Adipocyte (in vitro differentiated cells): ENCODE measurements at regions not wholly inside any gene's neighbourhood (a gene's known extent, or its start where the extent isn't known, plus 50 kb on each side); places are given as distances from the start of the nearest gene placed in this dataset.

Source experiments
- DNase-seq: peaks from one replicate; pipeline ENCODE4 v3.0.0-alpha.2; 2015; ENCODE audit warnings: low read depth
- H3K27me3 ChIP-seq: replicated peaks from 2 replicates; pipeline ENCODE4 v1.7.0; 2013; ENCODE audit warnings: mild to moderate bottlenecking, low read length, moderate library complexity; ENCODE audit not compliant: control insufficient read depth, insufficient read depth
- H3K36me3 ChIP-seq: 2 replicates; pipeline ENCODE4 v1.7.0; 2013; ENCODE audit warnings: low read length, mild to moderate bottlenecking, moderate library complexity; ENCODE audit not compliant: control insufficient read depth, insufficient read depth, severe bottlenecking
- H3K4me1 ChIP-seq: 2 replicates; pipeline ENCODE4 v1.7.0; 2013; ENCODE audit warnings: mild to moderate bottlenecking, low read length, moderate library complexity; ENCODE audit not compliant: control insufficient read depth, insufficient read depth
- H3K4me3 ChIP-seq: 2 replicates; pipeline ENCODE4 v1.7.0; 2013; ENCODE audit warnings: mild to moderate bottlenecking, low read length, moderate library complexity
- H3K9ac ChIP-seq: 2 replicates; pipeline ENCODE4 v1.7.0; 2013; ENCODE audit warnings: mild to moderate bottlenecking, low read length, moderate library complexity
- H3K9me3 ChIP-seq: 2 replicates; pipeline ENCODE4 v1.7.0; 2013; ENCODE audit warnings: mild to moderate bottlenecking, low read length, moderate library complexity; ENCODE audit not compliant: control insufficient read depth

DNA sequence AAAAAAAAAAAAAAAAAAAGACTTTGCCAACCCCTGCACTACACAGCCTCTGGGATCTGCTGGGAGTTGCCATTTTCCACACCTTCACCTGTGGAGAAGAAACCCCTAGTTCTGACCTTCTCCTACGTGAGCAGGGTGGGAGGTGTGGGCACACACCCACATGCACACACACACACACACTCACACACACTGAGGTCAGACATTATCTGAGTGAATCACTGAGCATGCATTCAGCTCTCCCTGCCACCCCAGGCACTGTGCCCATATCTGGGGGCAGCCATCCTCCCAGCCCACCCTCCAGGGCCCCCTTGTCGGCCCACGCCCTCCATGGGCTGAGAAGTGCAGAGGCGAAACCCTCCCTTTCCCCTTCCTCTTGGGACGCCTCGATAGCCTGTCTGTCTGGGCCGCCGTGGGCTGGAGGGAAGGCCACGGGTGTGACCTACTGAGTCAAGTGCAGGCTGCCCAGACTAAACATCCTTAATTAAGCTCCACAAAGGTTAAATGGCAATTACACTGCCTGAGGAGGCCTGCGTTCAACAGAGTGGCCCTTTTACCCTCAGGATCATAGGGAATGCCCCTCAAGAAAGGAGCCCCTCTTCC is 143.8 kb downstream of the C16orf95 start:
- Histone ChIP-seq H3K27me3 (peaks cover 20% of the 10 kb centered on the region), H3K4me1 (peaks cover 6% of the 10 kb centered on the region), H3K4me3 (no peak overlapping the region), H3K9ac (no peak overlapping the region), H3K36me3 (no peaks in the 10 kb centered on the region), H3K9me3 (no peaks in the 10 kb centered on the region)
- no peak for DNase-seq

DNA sequence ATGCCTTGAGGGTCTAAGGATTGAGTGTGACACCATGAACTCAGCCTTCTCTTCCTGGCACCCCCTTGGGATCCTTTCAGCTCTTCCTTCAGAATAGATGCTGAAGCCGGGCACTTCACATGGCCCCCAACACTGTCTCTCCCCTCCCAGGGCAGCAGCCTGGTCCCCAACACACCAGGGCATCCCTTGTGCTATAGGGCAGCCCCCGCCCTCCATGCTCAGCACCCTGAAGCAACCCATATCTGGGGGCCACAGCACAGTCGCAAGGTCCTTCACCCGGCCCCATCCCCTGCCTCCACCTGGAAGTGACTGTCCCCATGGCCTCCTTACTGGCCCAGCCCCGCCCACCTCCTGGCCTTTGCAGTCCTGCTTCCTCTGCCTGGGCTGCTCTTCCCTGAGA is 143.1 kb downstream of the C16orf95 start:
- Histone ChIP-seq H3K4me3 (no peak overlapping the region), H3K36me3 (no peaks in the 10 kb centered on the region), H3K9ac (no peak overlapping the region), H3K27me3 (peaks cover 20% of the 10 kb centered on the region), H3K9me3 (no peaks in the 10 kb centered on the region), H3K4me1 (peaks cover 6% of the 10 kb centered on the region)
- DNase-seq = no peak

DNA sequence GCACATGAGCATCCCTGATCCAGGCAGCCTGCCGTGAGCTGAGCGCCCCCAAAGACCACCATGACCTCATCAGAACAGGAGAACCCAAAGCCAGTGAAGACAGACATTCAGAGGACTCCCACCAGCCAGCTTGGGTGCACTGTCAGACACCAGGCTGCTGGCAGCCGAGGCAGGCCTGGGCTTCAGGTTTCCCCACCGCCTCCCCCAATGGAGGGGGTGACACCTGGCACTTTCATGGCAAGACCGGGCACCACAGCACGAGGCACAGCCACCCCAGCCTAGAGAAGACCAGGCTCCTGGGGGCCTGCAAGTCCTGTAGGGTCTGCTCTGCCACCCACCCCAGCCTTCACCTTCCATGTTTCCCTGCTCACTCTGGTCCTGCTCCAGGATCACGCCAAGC is 140.5 kb downstream of the C16orf95 start:
- H3K4me1 ChIP-seq = peaks cover 6% of the 10 kb centered on the region
- no peak overlapping the region for H3K4me3 ChIP-seq
- no peak overlapping the region for H3K9ac ChIP-seq
- H3K36me3 ChIP-seq = no peaks in the 10 kb centered on the region
- no peaks in the 10 kb centered on the region for H3K9me3 ChIP-seq
- DNase-seq = no peak
- H3K27me3 ChIP-seq = peaks cover 13% of the 10 kb centered on the region

DNA sequence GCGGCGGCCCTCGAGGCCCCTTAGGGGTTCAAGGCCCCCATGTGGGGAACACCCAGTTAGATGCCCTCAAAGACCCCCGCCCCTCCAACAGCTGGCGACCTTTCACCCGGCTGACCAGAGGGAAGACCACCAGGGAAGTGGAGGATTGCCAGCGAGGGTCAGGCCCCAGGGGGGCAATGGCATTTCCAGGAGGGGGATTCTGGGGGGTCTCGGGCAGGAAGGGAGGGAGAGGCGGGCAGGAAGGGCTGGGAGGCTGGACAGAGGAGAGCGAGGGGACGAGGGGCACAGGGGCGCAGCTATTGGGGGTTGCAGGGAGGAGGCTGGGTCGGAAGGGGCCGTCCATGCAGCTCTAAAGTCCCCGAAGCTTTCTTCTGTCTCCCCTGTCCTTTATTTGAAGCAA is 139.5 kb downstream of the C16orf95 start:
- Histone ChIP-seq H3K27me3 (peaks cover 13% of the 10 kb centered on the region), H3K4me1 (peaks cover 6% of the 10 kb centered on the region), H3K36me3 (no peaks in the 10 kb centered on the region), H3K9me3 (no peaks in the 10 kb centered on the region), H3K9ac (peak overlapping the region; percentile 11), H3K4me3 (no peak overlapping the region)
- no peak for DNase-seq

DNA sequence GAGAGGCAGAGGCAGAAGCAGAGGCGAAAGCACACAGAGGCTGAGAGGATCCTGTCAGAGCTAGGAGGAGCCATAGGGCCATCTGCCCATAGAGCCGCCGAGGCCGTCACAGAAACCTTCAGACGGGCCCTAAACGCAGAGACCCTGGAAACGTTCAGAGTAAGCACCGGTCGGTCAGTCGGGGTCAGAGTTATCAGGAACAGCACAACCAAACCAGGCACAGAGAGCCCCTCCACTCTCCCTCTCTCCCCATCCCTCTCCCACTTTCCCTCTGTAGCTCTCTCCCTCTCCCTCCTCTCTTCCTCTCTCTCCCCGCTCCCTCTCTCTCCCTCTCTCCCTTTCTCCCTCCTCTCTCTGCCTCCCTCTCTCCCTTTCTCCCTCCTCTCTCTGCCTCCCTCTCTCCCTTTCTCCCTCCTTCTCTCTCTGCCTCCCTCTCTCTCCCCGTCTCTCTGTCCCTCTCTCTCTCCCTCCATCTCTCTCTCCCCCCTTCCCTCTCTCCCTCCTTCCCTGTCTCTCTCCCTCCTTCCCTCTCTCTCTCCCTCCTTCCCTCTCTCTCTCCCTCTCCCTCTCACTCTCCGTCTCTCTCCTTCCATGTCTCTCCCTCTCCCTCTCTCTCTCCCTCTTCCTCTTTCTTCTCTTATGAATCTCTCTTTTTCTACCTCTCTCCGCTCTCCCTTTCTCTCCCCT is 138.9 kb downstream of the C16orf95 start:
- H3K36me3 ChIP-seq = no peaks in the 10 kb centered on the region
- peaks cover 5% of the 10 kb centered on the region for H3K4me1 ChIP-seq

DNA sequence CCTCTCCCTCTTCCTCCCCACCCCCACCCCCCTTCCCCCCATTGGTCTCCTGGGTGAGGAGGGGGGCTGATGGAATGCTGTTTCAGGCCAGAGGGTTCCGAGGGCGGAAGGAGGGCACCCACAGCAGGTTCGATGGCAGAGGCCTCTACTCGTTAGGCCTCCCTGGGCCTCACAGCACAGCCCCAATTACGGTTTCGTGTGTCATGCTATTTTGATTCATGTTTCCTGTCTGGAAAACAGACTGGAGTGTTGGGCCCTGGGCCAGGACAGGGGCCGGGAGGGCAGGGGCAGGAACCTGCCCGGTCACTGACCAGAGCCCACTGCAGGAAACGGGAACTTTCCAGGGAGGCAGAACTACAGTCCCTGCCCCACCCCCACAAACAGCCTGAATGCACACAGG is 138.2 kb downstream of the C16orf95 start:
- H3K4me3 ChIP-seq = no peak overlapping the region
- peak; percentile 62 for DNase-seq
- H3K4me1 ChIP-seq = no peaks in the 10 kb centered on the region
- no peaks in the 10 kb centered on the region for H3K9me3 ChIP-seq
- H3K9ac ChIP-seq = no peak overlapping the region
- peaks cover 13% of the 10 kb centered on the region for H3K27me3 ChIP-seq
- no peaks in the 10 kb centered on the region for H3K36me3 ChIP-seq

More for the DNA sequence above, 138.9 kb downstream of the C16orf95 start:
- peak overlapping the region; percentile 41 for H3K4me3 ChIP-seq
- H3K27me3 ChIP-seq = peaks cover 13% of the 10 kb centered on the region
- DNase-seq = no peak
- peak overlapping the region; percentile 11 for H3K9ac ChIP-seq
- H3K9me3 ChIP-seq = no peaks in the 10 kb centered on the region

DNA sequence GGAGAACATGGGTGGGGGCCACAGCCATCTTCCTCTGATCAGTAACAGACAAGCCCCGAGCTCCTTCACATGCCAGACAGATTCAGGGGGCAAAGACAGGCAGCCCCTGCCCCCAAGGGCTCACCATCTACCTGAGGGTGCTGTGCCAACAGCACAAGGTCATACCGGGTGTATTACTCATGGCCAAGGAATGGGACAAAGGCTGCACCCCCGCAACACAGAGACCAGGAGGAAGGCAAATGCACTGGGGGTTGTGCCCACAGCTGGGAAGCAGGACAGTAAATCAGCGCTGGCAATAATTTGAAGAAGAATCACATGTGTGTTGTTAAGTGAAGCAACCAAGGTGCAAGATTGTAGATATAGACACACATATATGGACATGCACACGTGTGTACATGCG is 137.1 kb downstream of the C16orf95 start:
- no peaks in the 10 kb centered on the region for H3K36me3 ChIP-seq
- no peaks in the 10 kb centered on the region for H3K9me3 ChIP-seq
- H3K4me3 ChIP-seq = no peak overlapping the region
- H3K9ac ChIP-seq = no peak overlapping the region
- peaks cover 13% of the 10 kb centered on the region for H3K27me3 ChIP-seq
- H3K4me1 ChIP-seq = no peaks in the 10 kb centered on the region
- DNase-seq = no peak

DNA sequence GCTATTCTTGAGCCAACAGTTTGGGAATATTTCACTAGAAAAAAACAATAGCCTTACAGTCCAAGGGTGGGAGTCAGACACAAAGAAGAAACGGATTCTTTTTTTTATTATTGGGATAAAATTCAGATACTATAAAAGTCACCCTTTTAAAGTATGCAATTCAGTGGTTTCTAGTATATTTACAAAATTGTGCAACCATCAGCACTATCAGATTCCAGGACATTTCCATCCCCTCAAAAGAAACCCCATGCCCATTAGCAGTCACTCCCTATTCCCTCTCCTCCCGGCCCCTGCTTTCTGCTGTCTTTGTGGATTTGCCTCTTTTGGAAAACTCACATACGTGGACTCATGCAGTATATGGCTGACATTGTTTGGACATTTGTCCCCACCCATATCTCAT is 134.4 kb downstream of the C16orf95 start:
- no peak overlapping the region for H3K4me3 ChIP-seq
- no peaks in the 10 kb centered on the region for H3K9me3 ChIP-seq
- H3K9ac ChIP-seq = no peak overlapping the region
- H3K27me3 ChIP-seq = no peaks in the 10 kb centered on the region
- H3K4me1 ChIP-seq = no peaks in the 10 kb centered on the region
- H3K36me3 ChIP-seq = no peaks in the 10 kb centered on the region
- peak; percentile 62 for DNase-seq

DNA sequence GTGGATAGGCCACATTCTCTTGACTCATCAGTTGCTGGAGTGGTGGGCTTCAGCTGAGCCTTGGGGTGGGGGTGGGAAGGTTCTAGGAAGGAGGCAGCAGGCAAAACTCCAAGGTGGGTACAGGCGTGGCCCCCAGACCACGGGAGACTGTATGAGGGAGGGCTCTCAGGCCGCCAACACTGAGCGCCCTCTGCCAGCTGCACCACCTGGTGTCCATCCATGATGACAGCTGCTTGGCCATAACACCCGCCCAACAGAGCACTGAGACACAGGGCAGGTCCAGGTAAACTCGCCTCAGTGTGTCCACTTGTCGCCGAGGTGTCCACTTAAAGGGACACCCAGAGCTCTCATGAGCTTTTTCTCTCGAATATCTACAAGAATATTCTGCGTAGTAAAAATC is 133.5 kb downstream of the C16orf95 start:
- Histone ChIP-seq H3K9ac (no peak overlapping the region), H3K9me3 (no peaks in the 10 kb centered on the region), H3K4me1 (no peaks in the 10 kb centered on the region), H3K36me3 (no peaks in the 10 kb centered on the region), H3K27me3 (no peaks in the 10 kb centered on the region), H3K4me3 (no peak overlapping the region)
- DNase-seq = no peak

DNA sequence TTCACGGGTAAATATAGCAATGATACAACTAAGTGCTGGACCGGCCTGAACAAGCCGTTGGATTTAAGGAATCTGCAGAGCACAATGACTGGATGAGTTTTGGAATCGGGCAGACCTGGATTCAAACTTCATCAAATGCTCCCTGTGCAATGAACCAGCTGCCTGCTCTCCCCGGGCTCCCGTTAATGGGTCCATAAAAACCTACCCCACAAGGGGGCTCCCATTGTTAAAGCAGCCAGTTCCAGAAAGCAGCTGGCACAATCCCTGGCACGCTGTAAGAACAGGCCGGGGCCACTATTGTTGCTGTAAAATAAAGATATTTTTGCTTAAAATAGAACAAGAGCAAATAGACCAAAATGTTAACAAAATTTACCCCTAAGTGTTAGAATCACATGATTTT is 131.9 kb downstream of the C16orf95 start:
- H3K27me3 ChIP-seq = no peaks in the 10 kb centered on the region
- no peak for DNase-seq
- H3K9me3 ChIP-seq = peaks cover 9% of the 10 kb centered on the region
- no peak overlapping the region for H3K9ac ChIP-seq
- no peaks in the 10 kb centered on the region for H3K36me3 ChIP-seq
- H3K4me3 ChIP-seq = no peak overlapping the region
- no peaks in the 10 kb centered on the region for H3K4me1 ChIP-seq

DNA sequence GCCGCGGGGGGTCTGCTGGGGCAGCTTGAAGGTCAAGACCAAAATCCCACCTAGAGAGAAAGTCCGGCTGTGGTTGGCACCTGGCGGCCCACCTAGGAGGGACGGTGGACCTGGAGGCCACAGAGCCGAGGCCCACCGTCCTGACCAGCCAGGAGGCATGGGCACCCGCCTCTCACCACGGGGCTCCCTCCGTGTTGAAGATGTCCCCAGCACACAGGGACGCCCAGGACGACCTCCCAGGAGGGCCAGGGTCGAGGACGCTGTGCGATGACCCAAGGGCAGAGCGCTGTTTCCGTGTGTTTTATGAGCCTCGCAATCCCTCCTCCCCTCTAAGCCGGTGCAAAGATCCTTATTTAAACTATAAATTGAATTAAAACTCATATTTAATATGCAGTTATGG is 131.2 kb downstream of the C16orf95 start:
- H3K4me3 ChIP-seq = no peak overlapping the region
- no peaks in the 10 kb centered on the region for H3K4me1 ChIP-seq
- H3K36me3 ChIP-seq = no peaks in the 10 kb centered on the region
- H3K9me3 ChIP-seq = peaks cover 15% of the 10 kb centered on the region
- H3K27me3 ChIP-seq = no peaks in the 10 kb centered on the region
- no peak for DNase-seq
- no peak overlapping the region for H3K9ac ChIP-seq

DNA sequence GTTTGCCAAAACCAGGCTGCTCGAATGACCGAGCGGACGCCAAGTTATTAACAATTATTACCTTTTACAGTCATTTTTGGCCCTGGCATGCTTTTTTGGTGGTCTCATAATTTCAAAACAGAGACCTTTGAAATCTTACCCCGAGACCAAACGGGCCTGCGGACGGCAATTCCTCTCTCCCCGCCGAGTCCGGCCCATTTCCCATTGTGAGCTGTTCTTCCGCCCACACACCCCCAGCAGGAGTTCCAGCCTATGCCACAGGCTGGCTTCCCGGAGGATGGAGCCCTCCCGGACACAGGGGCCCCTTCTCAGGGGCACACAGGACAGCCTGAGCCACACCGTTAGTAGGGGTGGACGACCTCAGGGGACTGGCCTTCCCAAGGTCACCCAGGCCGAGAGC is 130.7 kb downstream of the C16orf95 start:
- Histone ChIP-seq H3K4me3 (no peak overlapping the region), H3K9ac (no peak overlapping the region), H3K4me1 (no peaks in the 10 kb centered on the region), H3K36me3 (no peaks in the 10 kb centered on the region), H3K27me3 (no peaks in the 10 kb centered on the region), H3K9me3 (peaks cover 15% of the 10 kb centered on the region)
- DNase-seq = no peak
